ENCODE measurements at regions not wholly inside any gene's neighbourhood (a gene's known extent, or its start where the extent isn't known, plus 50 kb on each side); places are given as distances from the start of the nearest gene placed in this dataset.

GRCh38 chr3:7927864-7928263 is 573.8 kb upstream of the LMCD1 start:
- Mint-ChIP-seq H3K27ac (no peak overlapping the region), H3K36me3 (ENCODE audit: low read depth) (no peaks in the 10 kb centered on the region)
- DNase-seq (ENCODE audit: low spot score): no peak

GRCh38 chr3:7929319-7929889 is 572.2 kb upstream of the LMCD1 start:
- Mint-ChIP-seq H3K9me3 (peaks cover 6% of the 10 kb centered on the region), H3K36me3 (ENCODE audit: low read depth) (no peaks in the 10 kb centered on the region), H3K27ac (no peak overlapping the region), H3K4me3 (no peak overlapping the region), H3K27me3 (ENCODE audit: low read depth) (no peaks in the 10 kb centered on the region), H3K4me1 (ENCODE audit: low read depth) (no peaks in the 10 kb centered on the region)
- DNase-seq (ENCODE audit: low spot score): no peak

More at GRCh38 chr3:7927864-7928263, 573.8 kb upstream of the LMCD1 start:
- Mint-ChIP-seq H3K4me1 (ENCODE audit: low read depth) (no peaks in the 10 kb centered on the region), H3K27me3 (ENCODE audit: low read depth) (no peaks in the 10 kb centered on the region), H3K9me3 (no peaks in the 10 kb centered on the region), H3K4me3 (no peak overlapping the region)

- H3K36me3 Mint-ChIP-seq (ENCODE audit: low read depth): no peaks in the 10 kb centered on the region
- H3K9me3 Mint-ChIP-seq: peaks cover 23% of the 10 kb centered on the region
- no peak overlapping the region for H3K4me3 Mint-ChIP-seq
- DNase-seq (ENCODE audit: low spot score): no peak
- H3K27me3 Mint-ChIP-seq (ENCODE audit: low read depth): no peaks in the 10 kb centered on the region
- no peaks in the 10 kb centered on the region for H3K4me1 Mint-ChIP-seq (ENCODE audit: low read depth)
- no peak overlapping the region for H3K27ac Mint-ChIP-seq
Measured at GRCh38 chr3:7934362-7934761, 567.3 kb upstream of the LMCD1 start.

- Mint-ChIP-seq H3K27ac (no peak overlapping the region), H3K9me3 (no peaks in the 10 kb centered on the region), H3K27me3 (ENCODE audit: low read depth) (no peaks in the 10 kb centered on the region), H3K36me3 (ENCODE audit: low read depth) (no peaks in the 10 kb centered on the region), H3K4me1 (ENCODE audit: low read depth) (no peaks in the 10 kb centered on the region), H3K4me3 (no peak overlapping the region)
- DNase-seq (ENCODE audit: low spot score): no peak
Measured at GRCh38 chr3:7947930-7948329, 553.7 kb upstream of the LMCD1 start.

- no peaks in the 10 kb centered on the region for H3K9me3 Mint-ChIP-seq
- H3K27ac Mint-ChIP-seq: no peak overlapping the region
- H3K4me1 Mint-ChIP-seq (ENCODE audit: low read depth): no peaks in the 10 kb centered on the region
- no peaks in the 10 kb centered on the region for H3K36me3 Mint-ChIP-seq (ENCODE audit: low read depth)
- no peak for DNase-seq (ENCODE audit: low spot score)
- H3K4me3 Mint-ChIP-seq: no peak overlapping the region
- H3K27me3 Mint-ChIP-seq (ENCODE audit: low read depth): no peaks in the 10 kb centered on the region
Measured at GRCh38 chr3:7950890-7951289, 550.7 kb upstream of the LMCD1 start.

- no peak overlapping the region for H3K4me3 Mint-ChIP-seq
Measured at GRCh38 chr3:7953449-7954014, 548.1 kb upstream of the LMCD1 start.

GRCh38 chr3:7957024-7957423 is 544.6 kb upstream of the LMCD1 start:
- DNase-seq (ENCODE audit: low spot score): no peak
- no peak overlapping the region for H3K4me3 Mint-ChIP-seq
- no peaks in the 10 kb centered on the region for H3K9me3 Mint-ChIP-seq
- H3K4me1 Mint-ChIP-seq (ENCODE audit: low read depth): no peaks in the 10 kb centered on the region
- H3K27me3 Mint-ChIP-seq (ENCODE audit: low read depth): no peaks in the 10 kb centered on the region
- no peaks in the 10 kb centered on the region for H3K36me3 Mint-ChIP-seq (ENCODE audit: low read depth)
- no peak overlapping the region for H3K27ac Mint-ChIP-seq

More at GRCh38 chr3:7953449-7954014, 548.1 kb upstream of the LMCD1 start:
- Mint-ChIP-seq H3K4me1 (ENCODE audit: low read depth) (no peaks in the 10 kb centered on the region), H3K9me3 (no peaks in the 10 kb centered on the region), H3K36me3 (ENCODE audit: low read depth) (no peaks in the 10 kb centered on the region), H3K27me3 (ENCODE audit: low read depth) (no peaks in the 10 kb centered on the region), H3K27ac (no peak overlapping the region)
- DNase-seq (ENCODE audit: low spot score): no peak

- Mint-ChIP-seq H3K36me3 (ENCODE audit: low read depth) (no peaks in the 10 kb centered on the region), H3K27ac (no peak overlapping the region), H3K9me3 (no peaks in the 10 kb centered on the region), H3K4me1 (ENCODE audit: low read depth) (no peaks in the 10 kb centered on the region), H3K27me3 (ENCODE audit: low read depth) (no peaks in the 10 kb centered on the region), H3K4me3 (no peak overlapping the region)
- no peak for DNase-seq (ENCODE audit: low spot score)
Measured at GRCh38 chr3:7959094-7959493, 542.5 kb upstream of the LMCD1 start.

GRCh38 chr3:7960601-7961000 is 541.0 kb upstream of the LMCD1 start:
- Mint-ChIP-seq H3K27me3 (ENCODE audit: low read depth) (no peaks in the 10 kb centered on the region), H3K27ac (no peak overlapping the region), H3K36me3 (ENCODE audit: low read depth) (no peaks in the 10 kb centered on the region)

GRCh38 chr3:7962301-7962700 is 539.3 kb upstream of the LMCD1 start:
- no peak overlapping the region for H3K27ac Mint-ChIP-seq
- H3K27me3 Mint-ChIP-seq (ENCODE audit: low read depth): no peaks in the 10 kb centered on the region
- no peaks in the 10 kb centered on the region for H3K9me3 Mint-ChIP-seq
- DNase-seq (ENCODE audit: low spot score): no peak
- H3K4me3 Mint-ChIP-seq: no peak overlapping the region
- H3K36me3 Mint-ChIP-seq (ENCODE audit: low read depth): no peaks in the 10 kb centered on the region
- no peaks in the 10 kb centered on the region for H3K4me1 Mint-ChIP-seq (ENCODE audit: low read depth)

More at GRCh38 chr3:7960601-7961000, 541.0 kb upstream of the LMCD1 start:
- Mint-ChIP-seq H3K9me3 (no peaks in the 10 kb centered on the region), H3K4me3 (no peak overlapping the region), H3K4me1 (ENCODE audit: low read depth) (no peaks in the 10 kb centered on the region)
- DNase-seq (ENCODE audit: low spot score): no peak

GRCh38 chr3:7964899-7965298 is 536.7 kb upstream of the LMCD1 start:
- Mint-ChIP-seq H3K27me3 (ENCODE audit: low read depth) (no peaks in the 10 kb centered on the region), H3K4me1 (ENCODE audit: low read depth) (no peaks in the 10 kb centered on the region), H3K27ac (no peak overlapping the region), H3K9me3 (no peaks in the 10 kb centered on the region), H3K4me3 (no peak overlapping the region), H3K36me3 (ENCODE audit: low read depth) (no peaks in the 10 kb centered on the region)
- DNase-seq (ENCODE audit: low spot score): no peak

GRCh38 chr3:7973006-7973405 is 528.6 kb upstream of the LMCD1 start:
- Mint-ChIP-seq H3K4me3 (no peak overlapping the region), H3K27me3 (ENCODE audit: low read depth) (no peaks in the 10 kb centered on the region), H3K27ac (no peak overlapping the region), H3K36me3 (ENCODE audit: low read depth) (no peaks in the 10 kb centered on the region), H3K9me3 (no peaks in the 10 kb centered on the region), H3K4me1 (ENCODE audit: low read depth) (no peaks in the 10 kb centered on the region)
- DNase-seq (ENCODE audit: low spot score): no peak

- Mint-ChIP-seq H3K27ac (no peak overlapping the region), H3K9me3 (no peaks in the 10 kb centered on the region), H3K27me3 (ENCODE audit: low read depth) (no peaks in the 10 kb centered on the region), H3K4me3 (no peak overlapping the region), H3K36me3 (ENCODE audit: low read depth) (no peaks in the 10 kb centered on the region), H3K4me1 (ENCODE audit: low read depth) (no peaks in the 10 kb centered on the region)
- DNase-seq (ENCODE audit: low spot score): no peak
Measured at GRCh38 chr3:7977245-7978086, 524.2 kb upstream of the LMCD1 start.

GRCh38 chr3:7978087-7978422 is 523.6 kb upstream of the LMCD1 start:
- H3K4me3 Mint-ChIP-seq: no peak overlapping the region
- H3K27me3 Mint-ChIP-seq (ENCODE audit: low read depth): no peaks in the 10 kb centered on the region
- no peaks in the 10 kb centered on the region for H3K4me1 Mint-ChIP-seq (ENCODE audit: low read depth)
- H3K36me3 Mint-ChIP-seq (ENCODE audit: low read depth): no peaks in the 10 kb centered on the region
- DNase-seq (ENCODE audit: low spot score): no peak
- H3K27ac Mint-ChIP-seq: no peak overlapping the region
- H3K9me3 Mint-ChIP-seq: no peaks in the 10 kb centered on the region
